ENCODE measurements at regions not wholly inside any gene's neighbourhood (a gene's known extent, or its start where the extent isn't known, plus 50 kb on each side); places are given as distances from the start of the nearest gene placed in this dataset.

GRCh38 chr7:114755856-114756255 is 166.0 kb upstream of the MDFIC start:
- no peak for DNase-seq

- DNase-seq, result no peak
Observed at GRCh38 chr7:114758661-114759227, 163.2 kb upstream of the MDFIC start.

GRCh38 chr7:114759347-114760062 is 162.4 kb upstream of the MDFIC start:
- DNase-seq, result no peak

GRCh38 chr7:114760477-114760876 is 161.4 kb upstream of the MDFIC start:
- DNase-seq, result no peak

GRCh38 chr7:114761973-114762372 is 159.9 kb upstream of the MDFIC start:
- no peak for DNase-seq

- no peak for DNase-seq
Observed at GRCh38 chr7:114765331-114766040, 156.4 kb upstream of the MDFIC start.

- DNase-seq, result no peak
Observed at GRCh38 chr7:114766041-114766356, 155.9 kb upstream of the MDFIC start.

- DNase-seq, result no peak
Observed at GRCh38 chr7:114777288-114777687, 144.6 kb upstream of the MDFIC start.

GRCh38 chr7:114783508-114783907 is 138.4 kb upstream of the MDFIC start:
- DNase-seq, result no peak

- no peak for DNase-seq
Observed at GRCh38 chr7:114784177-114784576, 137.7 kb upstream of the MDFIC start.

GRCh38 chr7:114784746-114785145 is 137.1 kb upstream of the MDFIC start:
- no peak for DNase-seq

- DNase-seq, result no peak
Observed at GRCh38 chr7:114785496-114785895, 136.4 kb upstream of the MDFIC start.

- DNase-seq, result no peak
Observed at GRCh38 chr7:114786455-114786854, 135.4 kb upstream of the MDFIC start.

GRCh38 chr7:114787556-114787955 is 134.3 kb upstream of the MDFIC start:
- no peak for DNase-seq

- no peak for DNase-seq
Observed at GRCh38 chr7:114788706-114789105, 133.2 kb upstream of the MDFIC start.

GRCh38 chr7:114789161-114789560 is 132.7 kb upstream of the MDFIC start:
- DNase-seq, result no peak

- no peak for DNase-seq
Observed at GRCh38 chr7:114789871-114790311, 132.0 kb upstream of the MDFIC start.

GRCh38 chr7:114790521-114790920 is 131.4 kb upstream of the MDFIC start:
- no peak for DNase-seq

GRCh38 chr7:114791771-114792170 is 130.1 kb upstream of the MDFIC start:
- DNase-seq, result no peak

GRCh38 chr7:114793155-114793845 is 128.6 kb upstream of the MDFIC start:
- DNase-seq, result no peak

- DNase-seq, result no peak
Observed at GRCh38 chr7:114795475-114795874, 126.4 kb upstream of the MDFIC start.

- no peak for DNase-seq
Observed at GRCh38 chr7:114799628-114800028, 122.3 kb upstream of the MDFIC start.

GRCh38 chr7:114802632-114803031 is 119.3 kb upstream of the MDFIC start:
- no peak for DNase-seq
